T-helper 1 cell treated with Interleukin-12 subunit alpha and Interleukin-12 subunit beta and Interleukin-4 antibody, amounts not matched to agents 30 μg/mL and 1 μg/mL, for 36 hours (primary cell): ENCODE measurements at regions not wholly inside any gene's neighbourhood (a gene's known extent, or its start where the extent isn't known, plus 50 kb on each side); places are given as distances from the start of the nearest gene placed in this dataset.

ENCODE experiments used
- H3K27ac Mint-ChIP-seq: one replicate; pipeline ENCODE4 v1.8.0; 2021; ENCODE audit warnings: mild to moderate bottlenecking, mixed read lengths
- H3K27me3 Mint-ChIP-seq: one replicate; pipeline ENCODE4 v1.8.0; 2021; ENCODE audit warnings: low read depth, mixed read lengths
- H3K36me3 Mint-ChIP-seq: one replicate; pipeline ENCODE4 v1.8.0; 2021; ENCODE audit warnings: low read depth, mixed read lengths
- H3K4me1 Mint-ChIP-seq: one replicate; pipeline ENCODE4 v1.8.0; 2021; ENCODE audit warnings: low read depth, mixed read lengths
- H3K4me3 Mint-ChIP-seq: one replicate; pipeline ENCODE4 v1.8.0; 2021; ENCODE audit warnings: mild to moderate bottlenecking, moderate library complexity, mixed read lengths
- H3K9me3 Mint-ChIP-seq: one replicate; pipeline ENCODE4 v1.8.0; 2021; ENCODE audit warnings: mixed read lengths

GRCh38 chr9:81292056-81292805 lies 397.1 kb downstream of the TLE1 start:
- H3K4me3 Mint-ChIP-seq = no peak overlapping the region

GRCh38 chr9:81289622-81290021 lies 399.7 kb downstream of the TLE1 start:
- Mint-ChIP-seq H3K9me3 (peaks cover 19% of the 10 kb centered on the region), H3K4me1 (peaks cover 6% of the 10 kb centered on the region), H3K27me3 (no peaks in the 10 kb centered on the region), H3K4me3 (no peak overlapping the region), H3K36me3 (no peaks in the 10 kb centered on the region), H3K27ac (no peak overlapping the region)

More at GRCh38 chr9:81292056-81292805, 397.1 kb downstream of the TLE1 start:
- peaks cover 6% of the 10 kb centered on the region for H3K4me1 Mint-ChIP-seq
- no peaks in the 10 kb centered on the region for H3K36me3 Mint-ChIP-seq
- no peaks in the 10 kb centered on the region for H3K27me3 Mint-ChIP-seq
- H3K27ac Mint-ChIP-seq = no peak overlapping the region
- peaks cover 7% of the 10 kb centered on the region for H3K9me3 Mint-ChIP-seq

GRCh38 chr9:81268048-81268447 lies 421.3 kb downstream of the TLE1 start:
- H3K36me3 Mint-ChIP-seq = no peaks in the 10 kb centered on the region
- H3K4me1 Mint-ChIP-seq = no peaks in the 10 kb centered on the region
- no peak overlapping the region for H3K27ac Mint-ChIP-seq
- no peaks in the 10 kb centered on the region for H3K27me3 Mint-ChIP-seq
- H3K4me3 Mint-ChIP-seq = no peak overlapping the region
- H3K9me3 Mint-ChIP-seq = peaks cover 11% of the 10 kb centered on the region

- H3K36me3 Mint-ChIP-seq = no peaks in the 10 kb centered on the region
- H3K27me3 Mint-ChIP-seq = no peaks in the 10 kb centered on the region
- no peak overlapping the region for H3K4me3 Mint-ChIP-seq
- no peaks in the 10 kb centered on the region for H3K4me1 Mint-ChIP-seq
- H3K9me3 Mint-ChIP-seq = peaks cover 21% of the 10 kb centered on the region
- no peak overlapping the region for H3K27ac Mint-ChIP-seq
Measured at GRCh38 chr9:81266674-81267073, 422.7 kb downstream of the TLE1 start.

DNA sequence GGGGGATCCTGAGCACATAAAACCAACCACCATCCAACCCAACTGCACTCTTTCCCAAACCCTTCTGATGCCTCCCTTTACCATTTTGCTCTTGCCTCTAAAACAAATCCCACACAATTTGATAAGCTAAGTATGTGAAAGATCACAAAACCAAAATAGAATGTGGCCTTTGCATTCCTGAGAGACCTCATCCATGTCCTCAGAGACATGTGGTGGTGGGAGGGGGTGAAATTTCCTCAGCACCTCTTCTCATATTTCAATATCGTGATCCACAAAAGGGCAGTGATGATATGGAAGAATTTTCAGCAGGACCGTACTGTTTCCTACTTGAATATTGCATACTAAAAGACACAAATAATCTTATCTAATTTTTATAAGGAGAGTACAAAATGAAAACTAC lies 423.3 kb downstream of the TLE1 start:
- Mint-ChIP-seq H3K36me3 (no peaks in the 10 kb centered on the region), H3K4me3 (no peak overlapping the region), H3K9me3 (peaks cover 24% of the 10 kb centered on the region), H3K27me3 (no peaks in the 10 kb centered on the region), H3K27ac (no peak overlapping the region), H3K4me1 (no peaks in the 10 kb centered on the region)

GRCh38 chr9:81264516-81264915 lies 424.8 kb downstream of the TLE1 start:
- Mint-ChIP-seq H3K4me1 (no peaks in the 10 kb centered on the region), H3K27ac (no peak overlapping the region), H3K36me3 (no peaks in the 10 kb centered on the region), H3K27me3 (no peaks in the 10 kb centered on the region), H3K9me3 (peaks cover 29% of the 10 kb centered on the region), H3K4me3 (no peak overlapping the region)

DNA sequence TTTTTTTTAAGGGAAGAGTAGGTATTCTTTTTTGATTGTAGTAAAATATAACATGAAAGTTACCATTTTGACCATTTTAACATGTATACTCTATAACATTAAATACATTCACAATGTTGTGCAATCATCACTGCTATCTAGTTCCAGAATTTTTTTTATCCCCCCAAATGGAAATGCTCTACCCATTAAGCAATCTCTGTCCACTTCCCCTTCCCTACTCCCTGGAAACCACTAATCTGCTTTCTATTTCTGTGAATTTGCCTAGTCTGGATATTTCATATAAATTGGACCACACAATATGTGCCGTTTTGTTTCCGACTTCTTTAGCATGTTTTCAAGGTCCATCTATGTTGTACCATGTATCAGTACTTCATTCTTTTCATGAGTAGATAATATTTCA lies 429.5 kb downstream of the TLE1 start:
- H3K36me3 Mint-ChIP-seq = no peaks in the 10 kb centered on the region
- H3K4me1 Mint-ChIP-seq = no peaks in the 10 kb centered on the region
- H3K27me3 Mint-ChIP-seq = no peaks in the 10 kb centered on the region
- H3K9me3 Mint-ChIP-seq = peaks cover 18% of the 10 kb centered on the region
- H3K27ac Mint-ChIP-seq = no peak overlapping the region
- no peak overlapping the region for H3K4me3 Mint-ChIP-seq

- H3K9me3 Mint-ChIP-seq = peaks cover 7% of the 10 kb centered on the region
- no peak overlapping the region for H3K27ac Mint-ChIP-seq
- H3K4me1 Mint-ChIP-seq = no peaks in the 10 kb centered on the region
- H3K36me3 Mint-ChIP-seq = no peaks in the 10 kb centered on the region
- no peak overlapping the region for H3K4me3 Mint-ChIP-seq
- H3K27me3 Mint-ChIP-seq = no peaks in the 10 kb centered on the region
Measured at GRCh38 chr9:81256368-81256767, 433.0 kb downstream of the TLE1 start.

DNA sequence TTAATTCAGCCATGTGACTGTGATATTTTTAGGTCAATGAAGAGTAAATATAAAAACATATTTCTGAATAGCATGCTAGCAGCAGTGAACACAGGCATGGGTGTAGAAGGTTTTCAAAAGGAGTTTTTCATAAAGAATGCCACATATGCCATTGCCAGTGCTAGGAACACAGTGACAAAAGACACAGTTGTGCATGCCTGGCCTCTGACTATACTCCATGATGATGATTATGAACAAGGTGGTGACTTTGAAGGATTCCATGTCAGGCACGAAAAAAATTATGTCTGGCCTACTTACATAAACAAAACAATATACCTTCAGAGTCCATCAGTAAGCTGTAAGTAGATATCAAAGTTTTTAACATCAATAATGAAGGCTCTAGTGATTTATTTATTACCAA lies 438.7 kb downstream of the TLE1 start:
- no peak overlapping the region for H3K4me3 Mint-ChIP-seq
- no peaks in the 10 kb centered on the region for H3K9me3 Mint-ChIP-seq
- H3K36me3 Mint-ChIP-seq = no peaks in the 10 kb centered on the region
- H3K27me3 Mint-ChIP-seq = no peaks in the 10 kb centered on the region
- H3K27ac Mint-ChIP-seq = no peak overlapping the region
- H3K4me1 Mint-ChIP-seq = no peaks in the 10 kb centered on the region

DNA sequence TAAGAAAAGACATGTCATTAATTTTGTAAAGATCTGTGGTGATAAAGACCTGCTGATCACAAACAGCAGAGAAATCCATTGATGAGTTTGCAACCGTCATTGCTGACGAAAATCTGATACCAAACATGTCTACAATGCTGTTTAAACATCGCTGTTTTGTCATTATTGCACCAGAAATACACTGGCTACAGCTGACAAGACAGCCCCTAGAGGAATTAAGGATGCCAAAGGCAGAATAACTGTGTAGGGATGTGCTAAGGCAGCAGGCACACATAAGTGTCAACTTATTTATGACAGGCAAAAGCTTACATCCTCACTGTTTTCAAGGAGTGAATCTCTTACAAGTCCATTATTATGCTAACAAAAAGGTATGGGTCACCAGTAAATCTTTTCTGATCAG lies 439.3 kb downstream of the TLE1 start:
- H3K4me3 Mint-ChIP-seq = no peak overlapping the region
- no peaks in the 10 kb centered on the region for H3K27me3 Mint-ChIP-seq
- H3K27ac Mint-ChIP-seq = no peak overlapping the region
- no peaks in the 10 kb centered on the region for H3K36me3 Mint-ChIP-seq
- no peaks in the 10 kb centered on the region for H3K9me3 Mint-ChIP-seq
- no peaks in the 10 kb centered on the region for H3K4me1 Mint-ChIP-seq

- Mint-ChIP-seq H3K27ac (no peak overlapping the region), H3K4me3 (no peak overlapping the region), H3K9me3 (peaks cover 3% of the 10 kb centered on the region), H3K4me1 (no peaks in the 10 kb centered on the region), H3K27me3 (no peaks in the 10 kb centered on the region), H3K36me3 (no peaks in the 10 kb centered on the region)
Measured at GRCh38 chr9:81245254-81245956, 443.9 kb downstream of the TLE1 start.

- Mint-ChIP-seq H3K27ac (no peak overlapping the region), H3K4me1 (no peaks in the 10 kb centered on the region), H3K27me3 (no peaks in the 10 kb centered on the region), H3K9me3 (peaks cover 3% of the 10 kb centered on the region), H3K36me3 (no peaks in the 10 kb centered on the region), H3K4me3 (no peak overlapping the region)
Measured at GRCh38 chr9:81244631-81245030, 444.7 kb downstream of the TLE1 start.

DNA sequence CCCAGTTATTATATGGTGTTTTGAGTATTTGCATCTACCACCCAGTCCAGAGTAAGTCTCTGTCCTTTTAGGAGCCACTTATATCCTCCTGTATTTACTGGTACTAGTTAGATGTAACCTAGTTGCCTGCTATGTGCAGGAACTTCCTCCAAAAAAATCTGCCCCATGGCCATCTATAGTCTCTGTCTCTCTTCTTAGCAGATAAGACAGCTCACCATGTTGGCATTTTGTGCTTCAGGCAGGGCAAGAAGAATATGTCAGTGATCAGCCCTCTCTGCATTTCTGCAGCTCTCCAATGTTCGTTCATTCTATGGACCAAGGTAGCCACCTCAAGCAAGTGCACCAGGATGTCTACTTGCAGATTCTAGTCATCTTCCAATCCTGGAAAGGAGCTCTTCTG lies 446.5 kb downstream of the TLE1 start:
- Mint-ChIP-seq H3K36me3 (no peaks in the 10 kb centered on the region), H3K9me3 (peaks cover 3% of the 10 kb centered on the region), H3K27ac (no peak overlapping the region), H3K4me3 (no peak overlapping the region), H3K4me1 (no peaks in the 10 kb centered on the region), H3K27me3 (no peaks in the 10 kb centered on the region)

- no peaks in the 10 kb centered on the region for H3K27me3 Mint-ChIP-seq
- H3K27ac Mint-ChIP-seq = no peak overlapping the region
- no peaks in the 10 kb centered on the region for H3K4me1 Mint-ChIP-seq
- no peak overlapping the region for H3K4me3 Mint-ChIP-seq
- no peaks in the 10 kb centered on the region for H3K36me3 Mint-ChIP-seq
- peaks cover 3% of the 10 kb centered on the region for H3K9me3 Mint-ChIP-seq
Measured at GRCh38 chr9:81239388-81239787, 450.0 kb downstream of the TLE1 start.

DNA sequence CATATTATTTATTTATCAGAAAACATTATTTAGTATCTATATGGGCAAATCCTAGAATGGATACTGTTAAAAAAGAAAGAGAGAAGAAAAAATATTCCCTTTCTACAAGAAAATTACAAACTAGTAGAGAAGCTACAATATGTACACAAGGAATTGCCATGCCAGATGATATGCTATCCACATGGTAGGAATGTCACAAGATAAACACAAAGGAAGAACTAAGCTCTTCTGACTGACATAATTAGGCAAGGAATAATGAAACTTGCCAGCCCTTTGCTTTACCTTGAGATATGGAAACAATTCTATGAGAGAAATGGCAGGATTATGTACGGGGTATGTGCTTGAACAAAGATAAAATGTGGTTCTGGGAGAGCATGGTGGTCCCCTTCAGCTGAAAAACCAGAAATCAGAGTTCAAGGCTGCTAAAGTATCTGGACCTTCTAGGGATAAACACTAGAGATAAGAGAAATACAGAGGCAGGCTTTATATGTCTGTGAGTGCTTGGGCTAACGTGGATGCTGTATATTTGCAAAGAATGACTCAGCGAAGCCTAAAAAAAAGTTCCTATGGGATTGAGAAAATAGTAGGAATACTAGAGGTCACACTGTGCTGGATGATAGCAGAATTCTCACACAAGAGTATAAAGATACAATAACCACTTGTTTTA lies 451.6 kb downstream of the TLE1 start:
- Mint-ChIP-seq H3K9me3 (peaks cover 3% of the 10 kb centered on the region), H3K27ac (no peak overlapping the region), H3K36me3 (no peaks in the 10 kb centered on the region), H3K27me3 (no peaks in the 10 kb centered on the region), H3K4me1 (no peaks in the 10 kb centered on the region), H3K4me3 (no peak overlapping the region)
